D721Med (cell line): ENCODE measurements at regions not wholly inside any gene's neighbourhood (a gene's known extent, or its start where the extent isn't known, plus 50 kb on each side); places are given as distances from the start of the nearest gene placed in this dataset.

ENCODE experiments used
- DNase-seq: peaks from one replicate; pipeline ENCODE4 v3.0.0; 2011; ENCODE audit warnings: low spot score; ENCODE audit not compliant: insufficient read length
- FAIRE-seq: peaks from 2 replicates; lab custom pipeline; 2011; peaks lifted over from hg19 to GRCh38; lab: Jason Lieb, UNC
- TF ChIP-seq, protein P1 (sequence below): IDR thresholded peaks from 2 replicates; pipeline ENCODE4 v1.5.1; 2012; ENCODE audit warnings: mild to moderate bottlenecking, control low read depth; ENCODE audit not compliant: insufficient read depth; ENCODE audit errors: missing control alignments

DNA sequence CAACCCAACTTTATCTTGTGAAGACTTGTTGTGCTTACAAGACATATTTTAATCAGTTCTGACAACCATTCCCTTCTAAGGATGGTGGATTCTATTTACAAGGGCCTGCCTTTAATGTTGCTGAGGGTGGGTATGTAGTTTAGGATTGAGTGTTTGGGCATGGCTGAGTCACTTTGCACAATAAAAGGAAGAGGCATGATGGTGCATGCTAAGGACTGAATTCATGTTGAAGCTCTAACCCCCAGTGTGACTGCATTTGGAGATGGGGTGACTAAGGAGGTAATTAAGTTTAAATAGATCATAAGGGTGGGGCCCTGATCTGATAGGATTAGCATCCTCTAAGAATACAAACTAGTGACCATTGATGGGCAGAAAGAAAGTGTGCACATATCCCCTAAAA, 196.1 kb upstream of the HS3ST3A1 start:
- DNase-seq (no peak), FAIRE-seq (no peak)
- TF ChIP-seq, protein P1, sequence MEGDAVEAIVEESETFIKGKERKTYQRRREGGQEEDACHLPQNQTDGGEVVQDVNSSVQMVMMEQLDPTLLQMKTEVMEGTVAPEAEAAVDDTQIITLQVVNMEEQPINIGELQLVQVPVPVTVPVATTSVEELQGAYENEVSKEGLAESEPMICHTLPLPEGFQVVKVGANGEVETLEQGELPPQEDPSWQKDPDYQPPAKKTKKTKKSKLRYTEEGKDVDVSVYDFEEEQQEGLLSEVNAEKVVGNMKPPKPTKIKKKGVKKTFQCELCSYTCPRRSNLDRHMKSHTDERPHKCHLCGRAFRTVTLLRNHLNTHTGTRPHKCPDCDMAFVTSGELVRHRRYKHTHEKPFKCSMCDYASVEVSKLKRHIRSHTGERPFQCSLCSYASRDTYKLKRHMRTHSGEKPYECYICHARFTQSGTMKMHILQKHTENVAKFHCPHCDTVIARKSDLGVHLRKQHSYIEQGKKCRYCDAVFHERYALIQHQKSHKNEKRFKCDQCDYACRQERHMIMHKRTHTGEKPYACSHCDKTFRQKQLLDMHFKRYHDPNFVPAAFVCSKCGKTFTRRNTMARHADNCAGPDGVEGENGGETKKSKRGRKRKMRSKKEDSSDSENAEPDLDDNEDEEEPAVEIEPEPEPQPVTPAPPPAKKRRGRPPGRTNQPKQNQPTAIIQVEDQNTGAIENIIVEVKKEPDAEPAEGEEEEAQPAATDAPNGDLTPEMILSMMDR = no peak

DNA sequence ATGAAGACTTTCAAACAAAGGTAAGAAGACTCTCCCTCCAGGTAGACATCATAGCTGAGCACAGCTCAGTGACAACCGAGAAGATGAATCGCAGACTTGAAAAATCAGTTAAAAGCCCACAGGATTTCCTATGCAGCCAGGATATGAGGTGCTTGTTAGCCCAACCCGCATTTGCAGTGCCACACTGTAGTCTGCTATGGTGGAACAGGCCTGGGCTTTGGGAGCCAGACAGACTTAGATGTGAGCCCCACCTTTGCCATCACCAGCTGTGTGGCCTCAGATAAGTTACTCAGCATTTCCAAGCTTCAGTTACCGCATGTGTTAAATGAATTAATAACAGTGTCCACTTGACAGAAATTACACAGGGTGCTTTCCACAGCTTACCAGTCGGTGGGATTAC, 204.4 kb upstream of the HS3ST3A1 start:
- TF ChIP-seq, protein P1 = no peak
- no peak for FAIRE-seq
- DNase-seq = no peak

DNA sequence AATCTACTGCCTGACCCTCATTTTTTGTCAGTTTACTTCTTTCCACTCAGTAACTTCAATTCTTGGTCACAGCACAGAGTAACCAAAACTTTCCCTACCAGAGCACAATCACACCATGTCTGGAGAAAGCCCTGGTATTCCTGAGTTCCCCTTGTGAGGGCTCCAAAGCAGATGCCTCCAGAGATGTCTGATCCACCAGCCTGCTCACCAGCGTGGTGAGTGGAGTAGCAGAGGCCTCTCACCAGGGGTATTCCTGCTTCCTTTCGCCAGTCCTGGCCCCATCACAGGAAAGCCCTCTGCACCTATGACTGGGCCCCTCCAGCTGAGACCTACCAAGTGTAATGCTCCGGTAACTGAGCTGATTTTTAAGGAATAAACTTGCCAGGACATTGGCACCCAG, 205.4 kb upstream of the HS3ST3A1 start:
- no peak for FAIRE-seq

DNA sequence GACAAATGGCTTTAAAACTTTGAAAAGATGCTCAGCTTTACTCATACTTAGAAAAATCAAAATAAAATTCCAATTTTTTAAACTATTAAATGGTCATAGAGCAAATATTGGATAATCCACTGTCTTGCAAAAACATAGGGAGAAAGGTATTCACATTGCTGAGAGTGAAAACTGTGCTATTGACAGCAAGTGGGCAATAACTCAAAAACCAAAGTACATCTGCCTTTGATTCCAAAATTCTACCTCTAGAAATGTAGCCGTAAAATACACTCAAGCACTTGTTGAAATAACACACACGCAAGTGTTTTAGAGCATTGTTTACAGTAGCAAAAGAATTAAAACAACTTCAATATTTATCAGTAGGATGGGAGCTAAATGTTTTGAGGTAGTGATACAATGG, 210.6 kb upstream of the HS3ST3A1 start:
- TF ChIP-seq, protein P1 = no peak
- DNase-seq (no peak), FAIRE-seq (no peak)

More for the DNA sequence above, 205.4 kb upstream of the HS3ST3A1 start:
- TF ChIP-seq, protein P1 = no peak
- no peak for DNase-seq

DNA sequence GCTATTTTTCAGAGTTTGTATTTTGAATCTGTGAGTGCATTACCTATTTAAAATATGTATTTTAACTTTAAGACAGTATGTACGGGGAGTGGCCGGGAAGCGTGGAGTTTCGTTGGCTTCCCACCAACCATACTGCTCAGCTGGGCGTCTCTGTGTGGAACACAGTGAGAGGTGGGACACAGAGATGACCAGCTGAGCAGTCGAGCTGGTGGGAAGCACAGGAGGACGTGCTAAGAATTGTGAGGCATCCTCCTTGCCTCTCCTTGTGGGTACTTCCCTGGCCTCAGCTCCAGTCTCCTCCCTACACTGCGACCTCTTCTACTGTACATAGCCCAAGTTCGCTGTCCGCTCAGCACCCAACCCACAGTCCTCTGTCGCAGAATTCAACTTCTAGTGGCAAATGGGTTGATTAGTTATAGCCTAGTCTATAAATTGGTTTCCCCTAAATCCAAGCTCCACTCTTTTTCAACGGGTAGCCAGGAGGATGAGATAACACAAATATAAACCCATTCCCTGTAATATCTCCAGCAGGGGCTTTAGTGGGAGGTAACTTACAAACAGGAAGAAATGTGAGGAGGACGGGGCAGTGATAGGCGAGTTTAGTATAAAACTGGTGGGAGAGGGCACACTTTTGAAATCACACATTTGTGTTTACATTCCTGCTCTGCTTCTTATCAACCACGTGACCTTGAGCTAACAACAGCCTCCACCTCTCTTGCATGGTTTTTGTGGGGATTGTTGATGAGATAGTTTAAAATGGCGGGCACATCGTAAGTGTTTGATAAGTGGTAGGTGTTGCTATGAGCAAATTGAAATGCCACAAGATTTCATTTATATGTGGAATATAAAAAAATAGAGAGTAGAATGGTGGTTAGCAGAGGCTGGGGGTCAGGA, 211.9 kb upstream of the HS3ST3A1 start:
- no peak for DNase-seq
- TF ChIP-seq, protein P1 = no peak
- FAIRE-seq = no peak

DNA sequence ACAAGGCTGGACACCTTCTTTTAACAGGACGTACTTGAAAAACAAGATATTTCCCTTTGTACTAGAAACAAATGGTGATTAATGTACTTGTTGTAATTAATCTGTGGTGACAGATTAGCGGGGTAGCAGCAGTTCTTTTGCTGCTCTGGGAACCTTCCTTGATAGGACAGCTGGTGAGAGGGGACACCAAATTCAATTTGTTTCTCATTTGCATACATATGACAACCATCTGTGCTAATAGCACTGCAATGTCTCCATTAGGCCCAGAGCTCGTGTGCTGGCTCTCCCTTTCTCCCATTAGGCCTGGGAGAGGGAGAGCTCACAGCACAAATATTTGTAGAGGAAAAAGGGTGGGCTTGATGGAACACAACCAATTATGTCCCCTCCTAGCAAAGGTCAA, 221.0 kb upstream of the HS3ST3A1 start:
- FAIRE-seq (no peak), DNase-seq (no peak)
- TF ChIP-seq, protein P1 = no peak

DNA sequence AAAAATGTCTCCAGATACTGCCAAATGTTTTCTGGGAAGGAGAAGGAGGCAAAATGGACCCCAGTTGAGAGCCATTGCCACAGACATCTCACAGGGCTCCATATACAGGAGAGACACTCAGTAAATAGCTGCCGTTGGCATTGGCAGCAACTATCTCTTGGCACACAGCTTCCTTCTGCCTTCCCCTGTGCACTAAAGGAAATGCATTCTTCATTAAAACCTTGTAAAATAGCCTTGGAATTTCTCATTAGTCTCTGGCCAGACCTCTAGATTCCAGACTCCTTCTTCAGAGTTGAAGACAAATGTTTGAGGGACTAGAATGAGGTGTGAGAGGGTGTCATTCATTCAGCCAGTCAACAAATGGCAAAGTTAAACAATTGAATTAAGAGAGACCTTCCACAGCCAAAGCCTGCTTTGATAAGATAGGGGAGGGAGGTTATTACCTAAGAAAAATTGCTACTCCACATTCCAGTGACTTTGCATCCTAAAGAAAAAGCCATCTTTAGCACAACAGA, 223.9 kb upstream of the HS3ST3A1 start:
- TF ChIP-seq, protein P1 = no peak
- no peak for DNase-seq
- no peak for FAIRE-seq
